HG03558 (cell line): ENCODE measurements at regions not wholly inside any gene's neighbourhood (a gene's known extent, or its start where the extent isn't known, plus 50 kb on each side); places are given as distances from the start of the nearest gene placed in this dataset.
"Not testable (repeated sequence)": the region's sequence is repeated elsewhere in the genome, so short reads cannot be mapped to it uniquely, and the experiment has no call there.

ENCODE experiments used
- ATAC-seq: cut with Tn5 transposase; IDR thresholded peaks from one replicate; pipeline ENCODE4 v1.9.1; 2021; ENCODE audit warnings: moderate number of reproducible peaks; ENCODE audit not compliant: unreplicated experiment; ENCODE audit errors: extremely low read depth

DNA sequence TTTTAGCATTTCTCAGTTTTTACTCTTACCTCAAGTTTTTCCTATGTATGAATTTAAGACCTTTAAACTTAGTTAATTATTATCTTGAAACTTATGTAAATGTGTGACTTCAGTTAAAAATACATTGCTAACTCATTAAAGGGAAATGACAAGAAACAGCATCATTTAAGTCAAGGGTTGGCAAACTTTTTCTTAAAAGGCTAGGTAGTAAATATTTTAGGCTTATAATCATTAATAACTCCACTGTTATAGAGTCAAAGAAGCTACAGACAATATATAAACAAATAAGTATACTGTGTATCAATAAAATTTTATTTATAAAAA lies 259.7 kb upstream of the RBMS1 start:
- ATAC-seq = no peak

DNA sequence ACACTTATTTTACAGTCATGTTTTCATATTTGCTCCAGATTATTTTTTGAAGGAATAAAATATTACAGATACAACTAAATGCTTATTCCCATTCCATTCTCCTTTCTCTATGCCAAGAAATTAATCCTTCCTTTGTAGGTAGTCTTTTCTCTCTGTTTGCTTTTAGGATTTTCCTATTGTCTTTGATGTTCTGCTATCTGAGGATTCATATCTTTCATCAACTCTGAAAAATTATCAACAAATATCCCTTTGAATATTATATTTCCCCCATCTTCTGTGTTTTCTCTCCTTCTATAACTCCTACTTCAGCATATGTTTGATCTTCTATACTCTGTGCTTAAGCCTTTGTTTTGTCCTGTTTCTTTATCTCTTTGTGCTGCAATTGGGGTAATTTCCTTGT lies 260.4 kb upstream of the RBMS1 start:
- ATAC-seq = no peak

DNA sequence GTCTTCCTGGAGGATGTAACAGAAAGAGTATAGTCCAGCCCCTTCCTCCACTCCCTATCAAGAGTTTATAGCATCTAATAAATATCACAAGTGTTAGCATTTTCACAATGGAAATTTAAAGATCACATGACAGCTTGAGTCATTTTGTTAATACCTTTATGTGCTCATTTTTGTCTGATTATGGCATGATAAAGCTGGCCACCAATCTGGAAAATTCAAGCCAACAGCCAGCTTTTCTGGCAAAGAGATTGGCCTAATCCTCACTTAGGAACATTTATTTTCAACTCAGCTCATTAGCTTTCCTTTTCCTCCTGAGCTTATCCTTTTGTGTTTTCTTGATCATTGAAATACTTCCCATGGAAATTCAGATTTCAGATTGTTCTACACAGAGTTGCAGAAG lies 262.9 kb upstream of the RBMS1 start:
- no peak for ATAC-seq

DNA sequence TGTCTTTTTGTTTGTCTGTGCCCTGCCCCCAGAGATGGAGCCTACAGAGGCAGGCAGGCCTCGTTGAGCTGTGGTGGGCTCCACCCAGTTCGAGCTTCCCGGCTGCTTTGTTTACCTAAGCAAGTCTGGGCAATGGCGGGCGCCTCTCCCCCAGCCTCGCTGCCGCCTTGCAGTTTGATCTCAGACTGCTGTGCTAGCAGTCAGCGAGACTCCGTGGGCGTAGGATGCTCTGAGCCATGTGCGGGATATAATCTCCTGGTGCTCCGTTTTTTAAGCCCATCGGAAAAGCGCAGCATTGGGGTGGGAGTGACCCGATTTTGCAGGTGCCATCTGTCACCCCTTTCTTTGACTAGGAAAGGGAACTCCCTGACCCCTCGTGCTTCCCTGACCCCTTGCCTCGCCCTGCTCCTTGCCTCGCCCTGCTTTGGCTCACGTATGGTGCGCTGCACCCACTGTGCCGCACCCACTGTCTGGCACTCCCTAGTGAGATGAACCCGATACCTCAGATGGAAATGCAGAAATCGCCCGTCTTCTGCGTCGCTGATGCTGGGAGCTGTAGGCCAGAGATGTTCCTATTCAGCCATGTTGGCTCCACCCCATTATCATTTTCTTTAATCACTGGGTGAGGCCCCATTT lies 269.0 kb upstream of the RBMS1 start:
- ATAC-seq = not testable (repeated sequence)

DNA sequence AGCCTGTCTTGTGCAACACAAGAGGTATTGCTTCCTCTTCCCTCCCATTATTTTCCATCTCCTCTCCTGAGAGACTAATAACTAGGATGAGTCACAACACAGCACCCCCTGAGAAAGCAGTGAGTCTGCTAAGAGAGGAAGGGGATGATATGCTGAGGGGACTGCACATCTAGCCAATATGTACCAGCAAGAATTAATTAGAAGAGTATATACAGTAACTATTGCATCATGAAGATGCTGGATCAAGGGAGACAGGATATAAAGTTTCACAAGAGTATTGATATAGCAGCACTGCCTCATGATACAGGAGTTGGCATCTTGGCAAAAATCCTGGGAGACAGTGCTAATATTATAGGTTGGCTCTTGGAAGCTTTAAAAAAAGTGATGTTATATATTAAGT lies 289.9 kb upstream of the RBMS1 start:
- ATAC-seq = no peak

DNA sequence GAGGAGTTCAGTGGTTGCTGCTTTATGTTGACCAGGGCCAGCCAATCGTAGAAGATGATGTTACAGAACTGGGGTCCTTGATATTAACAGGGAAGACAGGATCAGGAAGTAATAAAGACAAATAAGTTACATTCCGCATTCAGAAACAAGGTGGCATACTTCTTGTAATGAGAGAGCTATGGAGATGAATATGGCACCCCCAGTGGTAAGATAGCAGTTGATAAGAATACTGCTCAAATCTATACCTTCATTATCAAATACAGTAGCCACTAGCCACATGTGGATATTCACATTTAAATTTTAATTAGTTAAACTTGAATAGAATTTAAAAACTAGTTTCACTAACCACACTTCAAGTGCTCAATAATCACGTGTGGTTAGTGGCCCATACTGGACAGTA lies 290.4 kb upstream of the RBMS1 start:
- no peak for ATAC-seq

DNA sequence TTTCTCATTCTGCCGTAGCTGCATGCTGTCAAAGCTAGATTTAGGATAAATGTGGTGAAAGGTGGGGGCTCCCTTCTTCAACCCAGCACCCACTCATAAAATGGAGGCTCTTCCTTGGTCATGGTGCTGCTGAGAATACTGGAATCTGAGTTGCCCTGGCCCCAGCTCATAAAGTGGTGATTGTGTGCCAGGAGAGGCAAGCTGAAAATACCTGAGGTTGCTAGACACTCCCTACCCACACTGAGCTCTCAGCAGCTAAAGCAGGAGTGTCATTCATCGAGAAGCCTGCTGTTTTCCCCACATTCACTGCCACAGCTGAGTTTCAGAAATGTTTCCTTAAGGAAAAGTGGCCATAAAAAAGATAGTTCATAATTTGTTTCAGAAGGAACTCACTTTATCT lies 297.1 kb upstream of the RBMS1 start:
- no peak for ATAC-seq

DNA sequence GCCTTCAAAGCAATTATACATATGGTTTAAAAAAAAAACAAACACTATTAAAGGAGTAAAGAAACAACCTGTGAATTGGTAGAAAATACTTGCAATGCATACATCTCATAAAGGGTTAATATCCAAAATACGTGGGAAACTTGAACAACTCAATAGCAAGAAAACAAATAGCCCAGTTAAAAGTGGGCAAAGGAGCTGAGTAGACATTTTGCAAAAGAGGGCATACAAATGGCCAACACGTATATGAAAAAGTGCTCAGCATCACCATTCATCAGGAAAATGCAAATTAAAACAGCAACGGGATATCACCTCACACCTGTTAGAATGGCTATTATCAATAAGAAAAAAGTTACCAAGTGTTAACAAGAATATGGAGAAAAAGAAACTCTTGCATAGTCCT lies 298.3 kb upstream of the RBMS1 start:
- no peak for ATAC-seq

DNA sequence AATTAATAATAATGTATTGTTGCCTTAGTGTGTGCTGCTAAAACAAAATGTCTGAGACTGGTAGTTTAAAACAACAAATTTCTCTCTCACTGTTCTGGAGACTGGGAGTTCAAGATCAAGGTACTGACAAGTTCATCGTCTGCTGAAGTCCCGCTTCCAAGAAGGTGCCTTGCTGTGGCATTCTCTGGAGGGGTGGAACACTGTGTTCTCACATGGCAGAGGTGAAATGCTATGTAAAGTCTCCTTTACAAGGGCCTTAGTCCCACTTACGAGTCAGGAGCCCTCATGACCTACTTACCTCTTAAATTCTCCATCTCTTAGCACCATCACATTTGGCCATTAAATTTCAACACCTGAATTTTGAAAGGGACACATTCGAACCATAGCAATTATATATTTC lies 299.2 kb upstream of the RBMS1 start:
- no peak for ATAC-seq

DNA sequence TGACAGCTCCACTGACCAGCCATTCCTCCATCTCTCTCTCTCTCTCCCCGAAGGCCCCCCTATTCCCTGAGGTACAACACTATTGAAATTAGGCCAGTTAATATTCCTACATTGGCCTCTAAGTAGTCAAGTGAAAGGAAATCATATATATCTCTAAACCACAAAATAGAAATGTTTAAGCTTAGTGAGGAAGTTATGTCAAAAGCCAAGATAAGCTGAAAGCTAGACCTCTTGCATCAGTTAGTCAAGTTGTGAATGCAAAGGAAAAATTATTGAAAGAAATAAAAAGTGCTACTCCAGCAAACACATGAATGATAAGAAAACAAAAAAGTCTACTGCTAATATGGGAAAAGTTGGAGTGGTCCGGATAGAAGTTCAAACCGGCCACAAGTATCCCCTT lies 301.3 kb upstream of the RBMS1 start:
- no peak for ATAC-seq

DNA sequence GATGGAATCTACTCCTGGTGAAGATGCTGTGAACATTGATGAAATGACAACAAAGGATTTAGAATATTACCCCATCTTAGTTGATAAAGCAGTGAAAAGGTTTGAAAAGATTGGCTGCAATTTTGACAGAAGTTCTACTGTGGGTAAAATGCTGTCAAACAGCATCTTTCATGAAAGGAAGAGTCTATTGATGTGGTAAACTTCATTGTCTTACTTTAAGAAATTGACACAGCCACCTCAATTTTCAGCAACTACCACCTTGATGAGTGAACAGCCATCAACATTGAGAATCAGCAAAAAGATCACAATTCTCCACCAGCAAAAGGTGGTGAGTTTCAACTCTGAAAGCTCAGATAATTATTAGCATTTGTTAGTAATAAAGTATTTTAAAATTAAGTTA lies 310.3 kb upstream of the RBMS1 start:
- no peak for ATAC-seq

DNA sequence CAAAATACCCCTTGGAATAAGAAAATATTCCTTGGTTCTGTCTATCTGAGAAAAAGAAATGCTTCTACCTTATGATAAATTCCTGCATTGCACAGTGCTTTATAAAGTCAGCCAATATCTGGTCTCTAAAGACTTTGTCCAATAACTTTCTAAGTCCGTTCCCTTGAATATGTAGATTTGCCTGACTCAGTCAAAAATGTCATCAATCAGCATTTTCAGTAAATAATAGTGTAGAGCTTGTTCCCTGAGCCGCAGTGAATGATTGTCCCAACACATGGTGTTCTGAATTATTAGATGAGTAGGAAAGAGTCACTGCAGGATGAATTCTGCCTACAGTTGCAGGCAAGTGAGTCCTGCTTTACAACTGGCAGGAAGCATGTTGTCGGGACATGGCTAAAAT lies 316.8 kb upstream of the RBMS1 start:
- no peak for ATAC-seq

DNA sequence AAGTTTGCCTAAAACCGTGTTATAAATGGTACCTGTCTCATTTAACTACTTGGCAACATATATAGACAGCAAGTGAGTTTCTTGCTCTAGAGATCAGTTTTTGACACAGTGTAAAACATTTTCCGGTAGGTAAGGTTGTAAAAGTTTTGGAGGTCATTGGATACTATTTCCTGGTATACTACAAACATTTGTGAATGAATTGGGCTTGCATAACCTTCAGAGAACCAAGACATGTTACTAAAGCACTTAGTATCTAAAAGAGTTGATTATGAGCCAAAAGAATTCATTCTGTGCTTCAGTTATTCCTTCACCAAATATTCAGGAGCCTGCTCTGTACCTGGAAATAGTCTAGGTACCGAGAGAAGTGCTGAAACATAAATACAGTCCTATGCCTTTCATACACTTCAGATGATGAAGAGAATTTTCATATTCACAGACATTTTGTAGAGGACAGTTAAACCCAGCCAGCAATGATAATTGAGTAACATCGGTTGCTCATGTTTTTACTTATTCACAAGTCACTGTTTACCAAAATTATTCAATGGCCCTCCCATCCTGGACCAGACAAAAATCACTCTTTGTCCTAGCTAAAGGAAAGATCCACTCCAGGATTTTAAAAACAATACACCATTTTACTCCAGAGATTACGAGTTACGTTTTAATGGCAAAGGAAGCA lies 319.4 kb upstream of the RBMS1 start:
- ATAC-seq = no peak

DNA sequence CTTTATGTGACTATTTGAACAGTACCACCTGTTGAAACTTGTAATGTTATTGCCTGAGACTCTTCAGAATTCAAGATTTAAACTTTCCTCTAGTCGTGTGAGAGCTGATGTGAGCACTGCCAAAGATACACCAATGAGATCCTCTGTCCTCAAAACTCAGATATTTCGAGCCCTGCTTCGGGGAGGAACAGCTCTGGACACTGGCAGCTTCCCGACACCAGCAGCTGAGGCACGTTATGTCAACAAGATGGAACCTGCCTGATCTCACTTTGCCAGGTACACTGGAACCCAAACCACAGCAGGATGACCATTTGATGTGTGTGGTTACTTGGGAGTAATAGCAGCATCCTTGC lies 319.9 kb upstream of the RBMS1 start:
- no peak for ATAC-seq

DNA sequence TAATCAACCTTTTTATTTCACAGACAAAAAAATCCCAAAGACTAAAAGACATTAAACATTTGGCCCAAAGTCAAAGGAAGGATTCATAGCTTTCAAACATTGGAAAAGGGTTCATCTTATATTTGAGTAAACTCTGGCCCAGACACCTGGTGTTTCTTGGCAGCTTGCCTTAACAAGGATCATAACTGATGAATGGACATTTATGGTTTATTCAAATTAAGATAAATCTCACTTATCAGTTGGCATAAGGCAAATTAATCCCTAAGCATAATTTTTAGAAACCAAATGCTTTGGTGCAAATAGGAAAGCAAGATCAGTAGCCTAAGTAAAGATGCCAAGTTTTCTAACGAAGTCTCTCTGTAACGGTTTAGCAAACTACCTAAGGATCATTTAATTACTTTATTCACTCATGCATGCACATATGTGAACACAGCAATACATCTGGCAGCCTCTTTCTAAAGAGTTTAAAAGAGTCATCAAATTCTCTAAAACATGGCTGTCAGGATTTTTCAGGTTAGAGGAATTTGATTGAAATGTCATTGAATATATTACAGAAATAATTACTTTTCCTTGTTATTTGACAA lies 323.4 kb upstream of the RBMS1 start:
- no peak for ATAC-seq

DNA sequence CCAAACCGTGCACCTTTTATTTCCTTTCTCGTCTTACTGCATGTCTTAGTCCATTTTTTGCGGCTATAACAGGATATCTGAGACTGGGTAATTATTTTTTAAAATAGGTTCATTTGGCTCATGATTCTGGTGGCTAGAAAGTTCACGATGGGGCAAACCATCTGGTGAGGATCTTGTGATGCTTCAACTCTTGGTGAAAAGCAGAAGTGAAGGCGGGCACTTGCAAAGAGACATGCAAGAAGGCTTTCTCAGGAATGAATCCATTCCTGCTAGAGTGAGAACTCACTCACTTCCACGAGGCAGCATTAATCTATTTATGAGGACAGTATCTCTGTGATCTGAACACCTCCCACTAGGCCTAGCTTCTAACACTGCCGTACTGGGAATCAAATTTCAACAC lies 327.1 kb upstream of the RBMS1 start:
- ATAC-seq = no peak

DNA sequence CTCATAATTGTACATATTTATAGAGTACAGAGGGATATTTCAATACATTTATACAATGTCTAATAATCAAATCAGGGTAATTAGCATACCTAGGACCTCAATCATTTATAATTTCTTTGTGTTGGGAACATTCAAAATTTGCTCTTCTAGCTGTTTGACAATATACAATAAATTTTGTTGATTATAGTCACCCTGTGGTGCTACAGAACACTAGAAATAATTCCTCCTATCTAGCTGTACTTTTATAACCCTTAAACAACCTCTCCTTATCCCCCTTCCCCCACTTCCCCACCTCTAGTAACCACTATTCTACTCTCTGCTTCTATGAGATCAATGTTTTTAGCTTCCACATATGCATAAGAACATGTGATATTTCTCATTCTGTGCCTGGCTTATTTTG lies 328.4 kb upstream of the RBMS1 start:
- ATAC-seq = no peak

DNA sequence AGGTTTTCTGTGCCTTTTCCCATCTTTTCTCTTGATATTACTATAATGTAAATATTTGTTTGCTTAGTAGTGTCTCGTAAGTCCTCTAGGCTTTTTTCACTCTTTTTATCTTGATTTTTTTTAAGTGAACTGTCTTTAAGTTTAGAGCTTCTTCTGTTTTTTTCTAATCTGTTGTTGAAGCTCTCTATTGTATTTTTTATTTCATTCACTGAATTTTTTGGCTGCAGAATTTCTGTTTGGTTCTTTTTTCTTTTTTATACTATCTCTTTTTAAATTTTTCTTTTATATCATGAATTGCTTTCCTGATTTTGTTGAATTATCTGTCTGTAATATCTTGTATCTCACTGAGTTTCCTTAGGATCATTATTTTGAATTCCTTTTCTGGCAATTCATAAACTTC lies 331.8 kb upstream of the RBMS1 start:
- ATAC-seq = no peak

DNA sequence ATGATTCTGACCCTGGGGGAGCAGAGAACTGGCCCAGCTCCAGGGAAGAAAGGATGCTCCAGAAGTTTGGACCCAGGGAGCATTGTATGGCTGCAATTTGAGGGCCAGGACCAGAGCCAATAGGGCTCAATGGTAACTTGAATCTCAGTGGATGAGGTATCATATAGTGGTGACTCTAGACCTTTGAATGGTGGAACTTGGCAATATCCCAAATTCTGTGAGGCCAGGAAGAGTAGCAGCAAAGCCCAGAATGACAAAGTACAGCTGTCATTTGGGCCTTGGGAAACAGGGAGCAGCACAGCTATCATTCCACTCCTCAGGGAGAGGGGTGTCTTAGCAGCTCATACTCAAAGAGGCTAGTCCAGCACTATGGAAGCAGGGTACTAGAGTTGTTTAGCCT lies 332.9 kb upstream of the RBMS1 start:
- no peak for ATAC-seq

DNA sequence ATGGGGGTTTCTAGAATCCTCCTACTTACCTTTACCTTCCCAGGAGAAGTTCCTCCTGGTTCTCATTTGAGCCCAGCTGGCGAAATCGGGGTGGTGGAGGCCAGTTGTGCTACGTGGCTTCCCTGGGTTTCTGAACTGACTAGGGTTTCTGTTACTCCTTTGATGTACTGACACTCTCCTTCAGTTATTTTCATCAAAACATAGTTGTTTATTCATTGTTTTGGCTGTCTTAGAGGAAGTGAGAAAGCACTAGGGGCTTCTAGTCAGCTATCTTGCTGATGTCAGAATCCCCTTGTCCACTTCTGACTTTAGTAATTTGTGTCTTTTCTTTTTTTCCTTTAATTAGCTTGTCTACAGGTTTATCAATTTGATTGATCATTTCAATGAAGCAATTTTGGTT lies 332.2 kb upstream of the TANK start:
- no peak for ATAC-seq

DNA sequence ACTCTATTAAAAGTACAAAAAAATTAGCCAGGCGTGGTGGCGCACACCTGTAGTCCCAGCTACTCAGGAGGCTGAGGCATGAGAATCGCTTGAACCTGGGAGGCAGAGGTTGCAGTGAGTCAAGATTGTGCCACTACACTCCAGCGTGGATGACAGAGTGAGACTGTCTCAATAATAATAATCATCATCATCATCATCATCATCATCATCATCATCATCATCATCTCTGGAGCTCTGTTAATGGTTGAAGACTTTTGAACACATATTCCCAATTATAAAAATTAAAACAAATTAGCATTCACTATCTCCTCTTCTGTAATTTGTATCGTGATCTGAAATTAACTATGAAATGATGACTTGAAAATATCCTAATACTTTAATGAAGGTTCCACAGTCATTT lies 327.8 kb upstream of the TANK start:
- ATAC-seq = not testable (repeated sequence)

DNA sequence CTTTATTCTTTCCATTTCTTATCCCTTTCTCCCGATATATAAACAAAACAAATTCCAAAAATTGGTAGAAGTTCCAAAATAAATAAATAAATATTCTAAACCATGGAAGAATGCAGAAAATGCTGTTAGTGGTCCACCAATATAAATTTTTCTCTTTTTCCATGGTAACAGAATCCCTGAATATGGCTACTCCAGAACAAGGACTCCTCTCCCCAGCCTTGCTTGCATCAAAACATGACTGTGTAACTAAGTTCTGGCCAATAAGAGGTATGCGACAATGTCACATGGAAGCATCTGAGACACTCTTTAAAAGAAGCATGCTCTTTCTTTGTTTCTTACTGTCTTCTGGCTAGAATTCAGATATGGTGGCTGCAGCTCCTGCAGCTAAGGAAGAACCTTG lies 325.1 kb upstream of the TANK start:
- no peak for ATAC-seq
